ENCODE measurements at regions not wholly inside any gene's neighbourhood (a gene's known extent, or its start where the extent isn't known, plus 50 kb on each side); places are given as distances from the start of the nearest gene placed in this dataset.
"Not testable (repeated sequence)": the region's sequence is repeated elsewhere in the genome, so short reads cannot be mapped to it uniquely, and the experiment has no call there.

DNA sequence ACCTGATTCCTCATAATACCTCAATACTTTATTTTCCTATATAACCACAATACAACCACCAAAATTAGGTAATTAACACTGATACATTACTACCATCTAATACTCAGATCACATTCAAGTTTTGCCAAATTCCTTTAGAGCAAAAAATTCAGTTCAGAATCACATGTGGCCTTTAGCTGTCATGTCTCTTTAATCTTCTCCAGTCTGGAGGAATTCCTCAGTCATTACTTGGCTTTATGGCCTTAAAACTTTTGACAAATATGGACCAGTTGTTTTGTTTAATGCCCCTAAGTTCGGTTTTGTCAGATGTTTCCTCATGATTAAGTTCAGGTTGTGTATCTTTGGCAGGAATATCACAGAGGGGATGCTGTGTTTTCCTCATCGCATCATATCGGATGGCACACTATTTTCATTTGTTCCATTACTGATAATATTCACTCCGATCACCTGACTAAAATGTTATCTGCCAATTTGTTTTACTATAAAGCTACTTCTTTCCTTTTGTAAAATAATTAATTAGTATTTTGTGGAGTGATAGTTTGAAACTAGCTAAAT is 51.2 kb upstream of the AKIRIN2 start:
- Histone ChIP-seq H3K27me3 (no peaks in the 10 kb centered on the region), H3K4me3 (no peak overlapping the region), H3K27ac (no peak overlapping the region), H3K4me1 (peaks cover 0 to 32% (median 0%) of the 10 kb centered on the region in 9 donors), H3K36me3 (no peaks in the 10 kb centered on the region), H3K9me3 (no peaks in the 10 kb centered on the region)
- intact Hi-C loops (cut with DNase I) = no loop called here
- ATAC-seq = no peak
- 54 to 67% methylated on average over 4 of the region's 4 CpGs for WGBS, 2 donors
- no peak for TF ChIP-seq CTCF (IDR thresholded peaks at IDR 0.05)
- no peak for DNase-seq

DNA sequence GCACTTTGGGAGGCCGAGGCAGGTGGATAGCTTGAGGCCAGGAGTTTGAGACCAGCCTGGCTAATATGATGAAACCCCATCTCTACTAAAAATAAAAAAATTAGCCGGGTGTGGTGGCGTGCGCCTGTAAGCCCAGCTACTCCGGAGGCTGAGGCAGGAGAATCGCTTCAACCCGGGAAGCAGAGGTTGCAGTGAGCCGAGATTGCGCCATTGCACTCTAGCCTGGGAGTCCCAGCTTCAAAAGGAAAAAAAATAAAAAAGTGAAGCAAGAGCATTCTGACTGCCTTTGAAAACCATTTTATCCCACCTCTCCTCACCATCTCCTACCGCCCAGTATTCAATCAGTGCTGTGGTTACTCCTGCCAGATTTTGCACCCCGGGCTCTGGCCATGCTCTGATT is 50.5 kb upstream of the AKIRIN2 start:
- 91 to 93% methylated on average over 11 of the region's 11 CpGs for WGBS, 2 donors
- H3K27me3 ChIP-seq; intact Hi-C loops (cut with DNase I); H3K9me3 ChIP-seq; ATAC-seq; DNase-seq; H3K27ac ChIP-seq; H3K36me3 ChIP-seq; H3K4me3 ChIP-seq: not testable (repeated sequence)
- peaks cover 0 to 30% (median 0%) of the 10 kb centered on the region in 9 donors for H3K4me1 ChIP-seq

Measured in heart right ventricle (tissue), 16 donors.